ENCODE measurements at regions not wholly inside any gene's neighbourhood (a gene's known extent, or its start where the extent isn't known, plus 50 kb on each side); places are given as distances from the start of the nearest gene placed in this dataset.

- Histone ChIP-seq H3K27me3 (ENCODE audit: control insufficient read depth in 1 of 2, insufficient read depth in 2 of 2, low read length in 2 of 2) (no peaks in the 10 kb centered on the region), H3K9me3 (ENCODE audit: control insufficient read depth in 1 of 2, low read length in 2 of 2) (no peaks in the 10 kb centered on the region), H3K4me1 (ENCODE audit: control insufficient read depth in 1 of 2, insufficient read depth in 2 of 2, low read length in 2 of 2) (no peaks in the 10 kb centered on the region), H3K36me3 (ENCODE audit: control insufficient read depth in 1 of 2, insufficient read depth in 2 of 2, low read length in 2 of 2) (no peaks in the 10 kb centered on the region), H3K27ac (ENCODE audit: low read depth, low read length) (no peak overlapping the region), H3K9ac (ENCODE audit: low read depth in 1 of 2, low read length in 2 of 2) (no peak overlapping the region), H3K4me3 (ENCODE audit: low read depth in 1 of 2, low read length in 2 of 2) (no peak overlapping the region)
Measured at GRCh38 chr2:6459138-6459537, 406.6 kb downstream of the CMPK2 start.

- Histone ChIP-seq H3K4me3 (ENCODE audit: low read depth in 1 of 2, low read length in 2 of 2) (no peak overlapping the region), H3K4me1 (ENCODE audit: control insufficient read depth in 1 of 2, insufficient read depth in 2 of 2, low read length in 2 of 2) (no peaks in the 10 kb centered on the region), H3K9me3 (ENCODE audit: control insufficient read depth in 1 of 2, low read length in 2 of 2) (no peaks in the 10 kb centered on the region), H3K36me3 (ENCODE audit: control insufficient read depth in 1 of 2, insufficient read depth in 2 of 2, low read length in 2 of 2) (no peaks in the 10 kb centered on the region), H3K27ac (ENCODE audit: low read depth, low read length) (no peak overlapping the region), H3K9ac (ENCODE audit: low read depth in 1 of 2, low read length in 2 of 2) (no peak overlapping the region), H3K27me3 (ENCODE audit: control insufficient read depth in 1 of 2, insufficient read depth in 2 of 2, low read length in 2 of 2) (peaks cover 0 to 3% of the 10 kb centered on the region in 2 donors)
Measured at GRCh38 chr2:6470518-6470917, 395.2 kb downstream of the CMPK2 start.

- Histone ChIP-seq H3K27me3 (ENCODE audit: control insufficient read depth in 1 of 2, insufficient read depth in 2 of 2, low read length in 2 of 2) (peaks cover 0 to 5% of the 10 kb centered on the region in 2 donors), H3K27ac (ENCODE audit: low read depth, low read length) (no peak overlapping the region), H3K36me3 (ENCODE audit: control insufficient read depth in 1 of 2, insufficient read depth in 2 of 2, low read length in 2 of 2) (no peaks in the 10 kb centered on the region), H3K9ac (ENCODE audit: low read depth in 1 of 2, low read length in 2 of 2) (no peak overlapping the region), H3K9me3 (ENCODE audit: control insufficient read depth in 1 of 2, low read length in 2 of 2) (no peaks in the 10 kb centered on the region), H3K4me3 (ENCODE audit: low read depth in 1 of 2, low read length in 2 of 2) (no peak overlapping the region), H3K4me1 (ENCODE audit: control insufficient read depth in 1 of 2, insufficient read depth in 2 of 2, low read length in 2 of 2) (no peaks in the 10 kb centered on the region)
Measured at GRCh38 chr2:6471419-6471818, 394.3 kb downstream of the CMPK2 start.

- Histone ChIP-seq H3K9me3 (ENCODE audit: control insufficient read depth in 1 of 2, low read length in 2 of 2) (no peaks in the 10 kb centered on the region), H3K36me3 (ENCODE audit: control insufficient read depth in 1 of 2, insufficient read depth in 2 of 2, low read length in 2 of 2) (no peaks in the 10 kb centered on the region), H3K4me1 (ENCODE audit: control insufficient read depth in 1 of 2, insufficient read depth in 2 of 2, low read length in 2 of 2) (no peaks in the 10 kb centered on the region)
Measured at GRCh38 chr2:6474161-6475140, 391.3 kb downstream of the CMPK2 start.

GRCh38 chr2:6475155-6475940, 390.4 kb downstream of the CMPK2 start:
- H3K9ac ChIP-seq (ENCODE audit: low read depth in 1 of 2, low read length in 2 of 2) = no peak overlapping the region

More at GRCh38 chr2:6474161-6475140, 391.3 kb downstream of the CMPK2 start:
- Histone ChIP-seq H3K9ac (ENCODE audit: low read depth in 1 of 2, low read length in 2 of 2) (no peak overlapping the region), H3K27ac (ENCODE audit: low read depth, low read length) (no peak overlapping the region), H3K4me3 (ENCODE audit: low read depth in 1 of 2, low read length in 2 of 2) (no peak overlapping the region), H3K27me3 (ENCODE audit: control insufficient read depth in 1 of 2, insufficient read depth in 2 of 2, low read length in 2 of 2) (peaks cover 0 to 5% of the 10 kb centered on the region in 2 donors)

GRCh38 chr2:6480514-6480913, 385.2 kb downstream of the CMPK2 start:
- no peak overlapping the region for H3K4me3 ChIP-seq (ENCODE audit: low read depth in 1 of 2, low read length in 2 of 2)
- H3K9me3 ChIP-seq (ENCODE audit: control insufficient read depth in 1 of 2, low read length in 2 of 2) = no peaks in the 10 kb centered on the region
- no peaks in the 10 kb centered on the region for H3K36me3 ChIP-seq (ENCODE audit: control insufficient read depth in 1 of 2, insufficient read depth in 2 of 2, low read length in 2 of 2)
- H3K27me3 ChIP-seq (ENCODE audit: control insufficient read depth in 1 of 2, insufficient read depth in 2 of 2, low read length in 2 of 2) = peaks cover 0 to 2% of the 10 kb centered on the region in 2 donors
- no peak overlapping the region for H3K9ac ChIP-seq (ENCODE audit: low read depth in 1 of 2, low read length in 2 of 2)
- no peak overlapping the region for H3K27ac ChIP-seq (ENCODE audit: low read depth, low read length)
- no peaks in the 10 kb centered on the region for H3K4me1 ChIP-seq (ENCODE audit: control insufficient read depth in 1 of 2, insufficient read depth in 2 of 2, low read length in 2 of 2)

More at GRCh38 chr2:6475155-6475940, 390.4 kb downstream of the CMPK2 start:
- Histone ChIP-seq H3K27ac (ENCODE audit: low read depth, low read length) (no peak overlapping the region), H3K36me3 (ENCODE audit: control insufficient read depth in 1 of 2, insufficient read depth in 2 of 2, low read length in 2 of 2) (no peaks in the 10 kb centered on the region), H3K4me3 (ENCODE audit: low read depth in 1 of 2, low read length in 2 of 2) (no peak overlapping the region), H3K27me3 (ENCODE audit: control insufficient read depth in 1 of 2, insufficient read depth in 2 of 2, low read length in 2 of 2) (peaks cover 0 to 4% of the 10 kb centered on the region in 2 donors), H3K4me1 (ENCODE audit: control insufficient read depth in 1 of 2, insufficient read depth in 2 of 2, low read length in 2 of 2) (no peaks in the 10 kb centered on the region), H3K9me3 (ENCODE audit: control insufficient read depth in 1 of 2, low read length in 2 of 2) (no peaks in the 10 kb centered on the region)

- no peak overlapping the region for H3K9ac ChIP-seq (ENCODE audit: low read depth in 1 of 2, low read length in 2 of 2)
- H3K9me3 ChIP-seq (ENCODE audit: control insufficient read depth in 1 of 2, low read length in 2 of 2) = no peaks in the 10 kb centered on the region
- H3K4me1 ChIP-seq (ENCODE audit: control insufficient read depth in 1 of 2, insufficient read depth in 2 of 2, low read length in 2 of 2) = no peaks in the 10 kb centered on the region
- H3K27ac ChIP-seq (ENCODE audit: low read depth, low read length) = no peak overlapping the region
- H3K36me3 ChIP-seq (ENCODE audit: control insufficient read depth in 1 of 2, insufficient read depth in 2 of 2, low read length in 2 of 2) = no peaks in the 10 kb centered on the region
- no peak overlapping the region for H3K4me3 ChIP-seq (ENCODE audit: low read depth in 1 of 2, low read length in 2 of 2)
- no peaks in the 10 kb centered on the region for H3K27me3 ChIP-seq (ENCODE audit: control insufficient read depth in 1 of 2, insufficient read depth in 2 of 2, low read length in 2 of 2)
Measured at GRCh38 chr2:6482256-6482655, 383.5 kb downstream of the CMPK2 start.

GRCh38 chr2:6487765-6488164, 377.9 kb downstream of the CMPK2 start:
- Histone ChIP-seq H3K9ac (ENCODE audit: low read depth in 1 of 2, low read length in 2 of 2) (no peak overlapping the region), H3K36me3 (ENCODE audit: control insufficient read depth in 1 of 2, insufficient read depth in 2 of 2, low read length in 2 of 2) (no peaks in the 10 kb centered on the region), H3K9me3 (ENCODE audit: control insufficient read depth in 1 of 2, low read length in 2 of 2) (no peaks in the 10 kb centered on the region), H3K27me3 (ENCODE audit: control insufficient read depth in 1 of 2, insufficient read depth in 2 of 2, low read length in 2 of 2) (no peaks in the 10 kb centered on the region), H3K27ac (ENCODE audit: low read depth, low read length) (no peak overlapping the region), H3K4me1 (ENCODE audit: control insufficient read depth in 1 of 2, insufficient read depth in 2 of 2, low read length in 2 of 2) (peaks cover 0 to 5% of the 10 kb centered on the region in 2 donors), H3K4me3 (ENCODE audit: low read depth in 1 of 2, low read length in 2 of 2) (no peak overlapping the region)

- Histone ChIP-seq H3K4me1 (ENCODE audit: control insufficient read depth in 1 of 2, insufficient read depth in 2 of 2, low read length in 2 of 2) (peaks cover 0 to 2% of the 10 kb centered on the region in 2 donors), H3K36me3 (ENCODE audit: control insufficient read depth in 1 of 2, insufficient read depth in 2 of 2, low read length in 2 of 2) (no peaks in the 10 kb centered on the region)
Measured at GRCh38 chr2:6492573-6492972, 373.1 kb downstream of the CMPK2 start.

GRCh38 chr2:6493266-6493665, 372.4 kb downstream of the CMPK2 start:
- H3K9ac ChIP-seq (ENCODE audit: low read depth in 1 of 2, low read length in 2 of 2) = no peak overlapping the region
- no peaks in the 10 kb centered on the region for H3K4me1 ChIP-seq (ENCODE audit: control insufficient read depth in 1 of 2, insufficient read depth in 2 of 2, low read length in 2 of 2)
- no peak overlapping the region for H3K4me3 ChIP-seq (ENCODE audit: low read depth in 1 of 2, low read length in 2 of 2)
- no peak overlapping the region for H3K27ac ChIP-seq (ENCODE audit: low read depth, low read length)
- H3K9me3 ChIP-seq (ENCODE audit: control insufficient read depth in 1 of 2, low read length in 2 of 2) = no peaks in the 10 kb centered on the region
- no peaks in the 10 kb centered on the region for H3K36me3 ChIP-seq (ENCODE audit: control insufficient read depth in 1 of 2, insufficient read depth in 2 of 2, low read length in 2 of 2)
- no peaks in the 10 kb centered on the region for H3K27me3 ChIP-seq (ENCODE audit: control insufficient read depth in 1 of 2, insufficient read depth in 2 of 2, low read length in 2 of 2)

More at GRCh38 chr2:6492573-6492972, 373.1 kb downstream of the CMPK2 start:
- no peak overlapping the region for H3K9ac ChIP-seq (ENCODE audit: low read depth in 1 of 2, low read length in 2 of 2)
- H3K9me3 ChIP-seq (ENCODE audit: control insufficient read depth in 1 of 2, low read length in 2 of 2) = no peaks in the 10 kb centered on the region
- no peak overlapping the region for H3K4me3 ChIP-seq (ENCODE audit: low read depth in 1 of 2, low read length in 2 of 2)
- no peak overlapping the region for H3K27ac ChIP-seq (ENCODE audit: low read depth, low read length)
- no peaks in the 10 kb centered on the region for H3K27me3 ChIP-seq (ENCODE audit: control insufficient read depth in 1 of 2, insufficient read depth in 2 of 2, low read length in 2 of 2)

Data from duodenal mucosa (tissue), 2 donors.